ENCODE measurements at regions not wholly inside any gene's neighbourhood (a gene's known extent, or its start where the extent isn't known, plus 50 kb on each side); places are given as distances from the start of the nearest gene placed in this dataset.

DNA sequence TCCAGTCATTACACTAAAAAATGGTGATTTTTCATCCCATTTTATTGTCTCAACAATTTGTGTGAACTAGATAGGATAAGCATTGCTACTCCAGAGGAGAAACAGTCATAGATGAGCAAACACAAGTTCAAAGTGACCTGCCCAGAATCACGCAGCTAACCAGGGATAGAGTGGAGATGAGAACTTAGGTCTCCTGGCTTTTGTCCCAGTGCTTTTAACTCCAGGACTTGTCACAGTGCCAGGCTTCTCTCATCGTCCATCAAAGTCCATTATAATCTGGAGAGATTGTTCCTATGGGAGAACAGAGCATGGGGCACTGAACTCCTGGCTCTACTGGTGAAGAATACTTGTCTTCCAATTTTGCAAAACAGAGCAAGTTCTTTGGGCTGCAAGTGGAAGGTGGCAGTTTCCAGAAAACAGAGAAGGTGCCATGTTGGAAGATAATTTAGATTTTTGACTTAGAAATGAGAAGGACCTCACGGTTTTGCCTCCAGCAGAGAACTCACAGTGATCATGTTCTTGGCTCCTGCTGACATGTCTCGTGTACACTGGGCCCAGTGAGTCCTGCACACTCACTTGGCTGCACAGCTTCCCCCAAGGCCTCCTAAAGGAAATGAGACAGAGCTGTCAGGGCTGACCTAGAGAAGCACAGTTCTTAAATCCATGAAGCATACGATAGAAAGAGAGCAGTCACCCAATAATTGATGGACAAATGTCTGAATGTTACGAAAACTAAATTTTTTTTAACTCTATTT lies 322.9 kb upstream of the NRP1 start:
- no peaks in the 10 kb centered on the region for H3K36me3 ChIP-seq (replicated peaks in 1 of 2)
- H3K9me3 ChIP-seq (replicated peaks in 1 of 3), result no peaks in the 10 kb centered on the region
- DNase-seq, result peak in 1 of 7 donors; percentile 66
- intact Hi-C loops (cut with DNase I), result no loop called here
- WGBS, 4 donors, result 45 to 64% (median 61%) methylated on average over 6 of the region's 6 CpGs
- no peak overlapping the region for H3K4me3 ChIP-seq
- TF ChIP-seq, protein P1, sequence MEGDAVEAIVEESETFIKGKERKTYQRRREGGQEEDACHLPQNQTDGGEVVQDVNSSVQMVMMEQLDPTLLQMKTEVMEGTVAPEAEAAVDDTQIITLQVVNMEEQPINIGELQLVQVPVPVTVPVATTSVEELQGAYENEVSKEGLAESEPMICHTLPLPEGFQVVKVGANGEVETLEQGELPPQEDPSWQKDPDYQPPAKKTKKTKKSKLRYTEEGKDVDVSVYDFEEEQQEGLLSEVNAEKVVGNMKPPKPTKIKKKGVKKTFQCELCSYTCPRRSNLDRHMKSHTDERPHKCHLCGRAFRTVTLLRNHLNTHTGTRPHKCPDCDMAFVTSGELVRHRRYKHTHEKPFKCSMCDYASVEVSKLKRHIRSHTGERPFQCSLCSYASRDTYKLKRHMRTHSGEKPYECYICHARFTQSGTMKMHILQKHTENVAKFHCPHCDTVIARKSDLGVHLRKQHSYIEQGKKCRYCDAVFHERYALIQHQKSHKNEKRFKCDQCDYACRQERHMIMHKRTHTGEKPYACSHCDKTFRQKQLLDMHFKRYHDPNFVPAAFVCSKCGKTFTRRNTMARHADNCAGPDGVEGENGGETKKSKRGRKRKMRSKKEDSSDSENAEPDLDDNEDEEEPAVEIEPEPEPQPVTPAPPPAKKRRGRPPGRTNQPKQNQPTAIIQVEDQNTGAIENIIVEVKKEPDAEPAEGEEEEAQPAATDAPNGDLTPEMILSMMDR (IDR thresholded peaks at IDR 0.05), result no peak
- no peak for TF ChIP-seq POLR2A (IDR thresholded peaks at IDR 0.05)
- peaks cover 6 to 8% of the 10 kb centered on the region in 2 donors for H3K4me1 ChIP-seq (replicated peaks in 1 of 2)
- H3K27ac ChIP-seq, result no peak overlapping the region
- H3K27me3 ChIP-seq, result no peaks in the 10 kb centered on the region

DNA sequence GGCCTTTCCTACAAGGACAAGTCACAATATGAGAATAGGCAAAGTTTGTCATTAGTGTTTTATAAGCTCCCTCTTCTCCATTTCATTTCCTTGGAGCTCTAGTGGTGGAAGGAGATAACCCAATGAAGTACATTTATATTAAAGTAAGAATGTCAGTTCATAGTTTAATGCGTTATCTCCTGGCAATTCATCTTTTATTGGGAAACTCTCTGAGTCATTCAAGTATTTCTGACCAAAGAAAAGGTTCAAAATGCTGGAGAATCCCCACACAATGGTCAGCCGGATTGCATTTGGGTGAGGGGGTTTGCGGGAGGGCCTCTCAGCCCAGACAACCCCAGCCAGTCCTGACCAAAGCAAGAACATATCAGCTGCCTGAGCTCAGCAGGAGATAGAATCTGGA lies 321.5 kb upstream of the NRP1 start:
- TF ChIP-seq, protein P1 (IDR thresholded peaks at IDR 0.05), result no peak
- no peak for TF ChIP-seq POLR2A (IDR thresholded peaks at IDR 0.05)
- Histone ChIP-seq H3K27me3 (no peaks in the 10 kb centered on the region), H3K9me3 (replicated peaks in 1 of 3) (no peaks in the 10 kb centered on the region), H3K4me1 (replicated peaks in 1 of 2) (peaks cover under 1 to 2% of the 10 kb centered on the region in 2 donors), H3K27ac (no peak overlapping the region), H3K36me3 (replicated peaks in 1 of 2) (no peaks in the 10 kb centered on the region), H3K4me3 (no peak overlapping the region)
- intact Hi-C loops (cut with DNase I), result no loop called here
- no peak for DNase-seq
- WGBS, 4 donors, result 83 to 95% (median 87%) methylated on average over 3 of the region's 3 CpGs

DNA sequence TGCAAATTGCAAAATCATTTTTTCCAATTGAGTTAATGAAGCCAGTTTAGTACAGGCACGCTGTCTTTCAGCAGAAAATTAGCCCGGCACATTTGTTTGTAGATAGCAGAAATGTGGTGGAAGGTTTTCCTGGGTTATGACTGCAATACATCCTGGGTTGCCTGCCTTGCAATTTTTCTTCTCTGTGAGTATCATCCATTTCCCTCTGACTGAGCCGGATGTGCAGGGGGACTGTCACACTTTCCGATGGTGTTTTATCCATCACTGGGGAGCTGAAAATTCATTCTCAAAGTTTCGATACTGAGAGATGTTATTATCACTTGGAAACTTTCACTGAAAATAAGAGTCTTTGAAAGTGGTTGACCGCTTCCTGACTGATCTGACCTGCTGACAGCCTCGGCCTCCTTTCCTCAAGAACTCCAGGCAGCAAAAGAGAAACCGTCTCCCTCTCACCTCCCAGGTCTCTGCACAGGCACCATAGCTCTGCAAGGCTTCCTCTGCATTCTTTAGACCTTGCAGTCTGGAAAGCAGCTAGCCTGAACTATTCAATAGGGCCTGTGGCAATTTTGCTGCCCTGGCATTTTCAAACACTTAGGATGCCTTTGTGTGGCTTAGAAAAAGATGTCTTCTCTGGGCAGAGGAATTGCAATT lies 320.8 kb upstream of the NRP1 start:
- TF ChIP-seq, protein P1 (IDR thresholded peaks at IDR 0.05), result no peak
- no peak for TF ChIP-seq POLR2A (IDR thresholded peaks at IDR 0.05)
- no peak for DNase-seq
- intact Hi-C loops (cut with DNase I), result no loop called here
- 67 to 76% (median 70%) methylated on average over 8 of the region's 8 CpGs for WGBS, 4 donors
- no peaks in the 10 kb centered on the region for H3K27me3 ChIP-seq
- H3K4me1 ChIP-seq (replicated peaks in 1 of 2), result no peaks in the 10 kb centered on the region
- H3K36me3 ChIP-seq (replicated peaks in 1 of 2), result no peaks in the 10 kb centered on the region
- H3K9me3 ChIP-seq (replicated peaks in 1 of 3), result no peaks in the 10 kb centered on the region
- no peak overlapping the region for H3K27ac ChIP-seq
- H3K4me3 ChIP-seq, result no peak overlapping the region

DNA sequence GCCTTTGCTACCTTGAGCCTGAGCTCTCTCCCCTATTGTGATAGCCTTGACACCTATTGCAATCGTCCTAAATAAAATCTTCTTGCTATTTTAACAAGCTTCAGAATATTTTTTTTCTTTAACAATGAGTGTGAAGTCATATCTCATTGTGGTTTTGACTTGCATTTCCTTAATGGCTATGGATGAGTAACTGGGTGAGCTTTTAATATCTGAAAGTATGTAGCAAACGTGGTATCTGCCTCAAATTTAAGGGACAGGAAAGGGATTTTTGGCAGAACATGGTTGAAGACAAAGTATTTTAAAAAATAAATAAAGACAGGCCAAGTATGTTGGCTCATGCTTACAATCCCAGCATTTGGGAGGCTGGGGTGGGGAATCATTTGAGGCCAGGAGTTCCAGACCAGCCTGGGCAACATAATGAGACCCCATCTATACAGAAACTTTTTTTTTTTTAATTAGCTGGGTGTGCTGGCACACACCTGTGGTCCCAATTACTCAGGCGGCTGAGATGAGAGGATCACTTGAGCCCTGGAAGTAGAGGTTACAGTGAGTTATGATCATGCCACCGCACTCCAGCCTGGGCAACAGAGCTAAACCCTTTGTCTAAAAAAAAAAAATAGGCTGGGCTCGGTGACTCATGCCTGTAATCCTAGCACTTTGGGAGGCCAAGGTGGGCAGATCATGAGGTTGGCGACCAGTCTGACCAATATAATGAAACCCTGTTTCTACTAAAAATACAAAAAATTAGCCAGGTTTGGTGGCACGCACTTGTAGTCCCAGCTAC lies 319.3 kb upstream of the NRP1 start:
- 75 to 80% (median 78%) methylated on average over 7 of the region's 7 CpGs for WGBS, 4 donors
- Histone ChIP-seq H3K27me3 (no peaks in the 10 kb centered on the region), H3K4me3 (no peak overlapping the region), H3K36me3 (replicated peaks in 1 of 2) (no peaks in the 10 kb centered on the region), H3K4me1 (replicated peaks in 1 of 2) (no peaks in the 10 kb centered on the region), H3K9me3 (replicated peaks in 1 of 3) (no peaks in the 10 kb centered on the region), H3K27ac (no peak overlapping the region)
- intact Hi-C loops (cut with DNase I), result no loop called here
- TF ChIP-seq POLR2A (IDR thresholded peaks at IDR 0.05), result no peak
- TF ChIP-seq, protein P1 (IDR thresholded peaks at IDR 0.05), result no peak
- no peak for DNase-seq

All from adrenal gland (tissue), 9 donors.